ENCODE measurements at regions not wholly inside any gene's neighbourhood (a gene's known extent, or its start where the extent isn't known, plus 50 kb on each side); places are given as distances from the start of the nearest gene placed in this dataset.

- TF ChIP-seq CTCF (conservative IDR thresholded peaks at IDR 0.05; ENCODE audit: low read length) (no peak), EZH2phosphoT487 (IDR thresholded peaks at IDR 0.05; ENCODE audit: borderline replicate concordance, low read depth, low read length) (no peak)
These were observed 1654.0 kb downstream of the PCDH7 start for GRCh38 chr4:32374206-32374605.
